ENCODE measurements at regions not wholly inside any gene's neighbourhood (a gene's known extent, or its start where the extent isn't known, plus 50 kb on each side); places are given as distances from the start of the nearest gene placed in this dataset.

- FAIRE-seq (no peak), DNase-seq (ENCODE audit: extremely low read depth in 1 of 4, low spot score in 3 of 4) (no peak), ATAC-seq (no peak)
- H4K20me1 ChIP-seq (replicated peaks; ENCODE audit: control insufficient read depth, insufficient read depth, low read length), result no peaks in the 10 kb centered on the region
- CTCF ChIA-PET (ENCODE audit: low intra/inter-chr PET ratio), result no interaction called here
- H3K9me3 ChIP-seq (replicated peaks; ENCODE audit: control insufficient read depth, insufficient read depth, low read depth, low read length), result no peaks in the 10 kb centered on the region
- no peak overlapping the region for H3K9ac ChIP-seq (ENCODE audit: insufficient read depth in 1 of 2, low read depth in 2 of 2, low read length in 2 of 2)
- H3K27me3 ChIP-seq (ENCODE audit: control insufficient read depth in 2 of 2, insufficient read depth in 2 of 2, low read length in 2 of 2), result peaks cover 0 to 5% of the 10 kb centered on the region in 2 experiments; a peak in 1 of 5 replicates
- in situ Hi-C loops (cut with MboI), result no loop called here
- H3K4me2 ChIP-seq (ENCODE audit: insufficient read depth, low read length), result no peak overlapping the region
- H3K79me2 ChIP-seq (ENCODE audit: control insufficient read depth, insufficient read depth, low read length), result no peaks in the 10 kb centered on the region
- H3K27ac ChIP-seq (ENCODE audit: extremely low read depth, low read depth, low read length), result no peak overlapping the region
- no peak overlapping the region for H3K4me3 ChIP-seq
- no TSS peak for BruUV-seq (replicated peaks)
- POLR2A ChIA-PET, result no interaction called here
- H3K36me3 ChIP-seq (ENCODE audit: control insufficient read depth, insufficient read depth, low read length), result no peaks in the 10 kb centered on the region
- H2AFZ ChIP-seq (ENCODE audit: low read depth, low read length), result no peak overlapping the region
- intact Hi-C loops (cut with micrococcal nuclease), result no loop called here
- H3K4me1 ChIP-seq (replicated peaks in 1 of 2; ENCODE audit: control insufficient read depth in 2 of 2, insufficient read depth in 2 of 2, low read length in 2 of 2), result 0 out of 5 replicates have a peak, but pooled peaks cover 0 to 4% of the 10 kb centered on the region in 2 experiments
- TF ChIP-seq ZFP36 (IDR thresholded peaks at IDR 0.05; ENCODE audit: low read depth, low read length, partially characterized antibody), result peak; percentile 59
- no peak for TF ChIP-seq SMARCB1 (IDR thresholded peaks at IDR 0.05; ENCODE audit: insufficient read length, low read depth)
- no peak for TF ChIP-seq MCM2 (IDR thresholded peaks at IDR 0.05; ENCODE audit: low read depth)
- TF ChIP-seq CBX1 (IDR thresholded peaks at IDR 0.05; ENCODE audit: low read depth), result no peak
- no peak for TF ChIP-seq GABPA (tag; conservative IDR thresholded peaks at IDR 0.05; ENCODE audit: low read depth)
- no peak for TF ChIP-seq KLF13 (tag; IDR thresholded peaks at IDR 0.05; ENCODE audit: borderline replicate concordance, low read depth)
- no peak for TF ChIP-seq ESRRA (IDR thresholded peaks at IDR 0.05; ENCODE audit: borderline replicate concordance, low read depth)
- TF ChIP-seq GABPB1 (CRISPR knock-in tag; IDR thresholded peaks at IDR 0.05), result no peak
- WGBS (ENCODE audit: insufficient coverage, low coverage, missing lambda C conversion rate), result 3% methylated on average over 3 of the region's 3 CpGs
- H3K9me1 ChIP-seq (ENCODE audit: control insufficient read depth, insufficient read depth, low read length), result no peaks in the 10 kb centered on the region
These were observed 584.1 kb downstream of the INSC start for GRCh38 chr11:15698855-15699254.
